Liver (tissue), 3 donors: ENCODE measurements at regions not wholly inside any gene's neighbourhood (a gene's known extent, or its start where the extent isn't known, plus 50 kb on each side); places are given as distances from the start of the nearest gene placed in this dataset.

Experiments
- EGR1 ChIP-seq, 2 donors: IDR thresholded peaks; 2 replicates each; pipeline ENCODE4 v1.6.1; 2016 to 2018; ENCODE audit warnings: antibody characterized with exemption in 2 of 2, low read depth in 2 of 2
- FOXA2 ChIP-seq: IDR thresholded peaks from 2 replicates; pipeline ENCODE4 v1.6.1; 2016; ENCODE audit warnings: antibody characterized with exemption
- GABPA ChIP-seq, 2 donors: IDR thresholded peaks in 1 of 2; conservative IDR thresholded peaks in 1 of 2; 2 replicates each; pipeline ENCODE4 v1.6.1; 2016; ENCODE audit warnings: antibody characterized with exemption in 2 of 2, mild to moderate bottlenecking in 1 of 2, moderate library complexity in 1 of 2
- RAD21 ChIP-seq, 2 donors: IDR thresholded peaks; 2 replicates each; pipeline ENCODE4 v1.6.1; 2016; ENCODE audit warnings: antibody characterized with exemption in 2 of 2, mild to moderate bottlenecking in 2 of 2
- TAF1 ChIP-seq: conservative IDR thresholded peaks from 2 replicates; pipeline ENCODE4 v1.6.1; 2016; ENCODE audit warnings: antibody characterized with exemption, mild to moderate bottlenecking
- YY1 ChIP-seq: IDR thresholded peaks from 2 replicates; pipeline ENCODE4 v1.6.1; 2016; ENCODE audit warnings: antibody characterized with exemption, mild to moderate bottlenecking
- TF ChIP-seq, protein P1 (sequence below): fragments of 150-350 bp; IDR thresholded peaks from 2 replicates; pipeline ENCODE4 v1.5.1; 2017; ENCODE audit warnings: improper control_type of control experiment, low read depth, low read length; ENCODE audit not compliant: missing input control
- TF ChIP-seq, protein P2 (sequence below): IDR thresholded peaks from 2 replicates; pipeline ENCODE4 v1.6.1; 2016; ENCODE audit warnings: antibody characterized with exemption, mild to moderate bottlenecking
- TF ChIP-seq, protein P3 (sequence below): IDR thresholded peaks from 2 replicates; pipeline ENCODE4 v1.6.1; 2016; ENCODE audit warnings: antibody characterized with exemption
- donor health status: healthy.
- donor health status: healthy.

DNA sequence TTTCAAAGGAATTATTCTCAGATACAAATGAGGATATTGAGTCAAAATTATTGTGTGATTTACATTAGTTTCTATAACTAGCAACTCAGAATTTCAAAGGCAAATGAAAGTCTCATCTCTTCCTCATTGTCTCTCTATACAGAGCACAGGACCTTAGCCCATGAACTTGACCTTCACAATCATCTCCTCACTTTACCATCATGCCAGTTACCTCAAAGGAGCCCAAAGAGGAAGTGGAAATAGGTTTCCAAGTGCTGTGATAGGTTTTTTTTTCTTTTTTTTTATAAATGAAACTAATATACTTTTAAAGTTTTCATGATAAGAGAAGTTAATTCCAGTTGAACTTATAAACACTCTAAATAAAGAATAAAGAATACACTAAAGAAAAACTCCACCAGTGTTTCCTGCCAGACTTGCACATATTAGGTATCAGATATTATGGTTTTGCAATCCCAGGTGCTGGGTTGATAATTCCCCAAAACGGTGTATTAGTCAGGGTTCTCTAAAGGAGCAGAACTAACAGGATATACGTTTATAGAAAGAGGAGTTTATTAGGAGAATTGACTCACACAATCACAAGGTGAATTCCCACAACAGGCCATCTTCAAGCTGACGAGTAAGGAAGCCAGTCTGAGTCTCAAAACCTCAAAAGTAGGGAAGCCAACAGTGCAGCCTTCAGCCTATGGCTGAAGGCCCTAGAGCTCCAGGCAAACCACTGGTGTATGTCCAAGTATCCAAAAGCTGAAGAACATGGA lies 50.1 kb upstream of the ADAMTS16 start:
- TF ChIP-seq, protein P1, sequence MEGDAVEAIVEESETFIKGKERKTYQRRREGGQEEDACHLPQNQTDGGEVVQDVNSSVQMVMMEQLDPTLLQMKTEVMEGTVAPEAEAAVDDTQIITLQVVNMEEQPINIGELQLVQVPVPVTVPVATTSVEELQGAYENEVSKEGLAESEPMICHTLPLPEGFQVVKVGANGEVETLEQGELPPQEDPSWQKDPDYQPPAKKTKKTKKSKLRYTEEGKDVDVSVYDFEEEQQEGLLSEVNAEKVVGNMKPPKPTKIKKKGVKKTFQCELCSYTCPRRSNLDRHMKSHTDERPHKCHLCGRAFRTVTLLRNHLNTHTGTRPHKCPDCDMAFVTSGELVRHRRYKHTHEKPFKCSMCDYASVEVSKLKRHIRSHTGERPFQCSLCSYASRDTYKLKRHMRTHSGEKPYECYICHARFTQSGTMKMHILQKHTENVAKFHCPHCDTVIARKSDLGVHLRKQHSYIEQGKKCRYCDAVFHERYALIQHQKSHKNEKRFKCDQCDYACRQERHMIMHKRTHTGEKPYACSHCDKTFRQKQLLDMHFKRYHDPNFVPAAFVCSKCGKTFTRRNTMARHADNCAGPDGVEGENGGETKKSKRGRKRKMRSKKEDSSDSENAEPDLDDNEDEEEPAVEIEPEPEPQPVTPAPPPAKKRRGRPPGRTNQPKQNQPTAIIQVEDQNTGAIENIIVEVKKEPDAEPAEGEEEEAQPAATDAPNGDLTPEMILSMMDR: no peak
- TF ChIP-seq, protein P2, sequence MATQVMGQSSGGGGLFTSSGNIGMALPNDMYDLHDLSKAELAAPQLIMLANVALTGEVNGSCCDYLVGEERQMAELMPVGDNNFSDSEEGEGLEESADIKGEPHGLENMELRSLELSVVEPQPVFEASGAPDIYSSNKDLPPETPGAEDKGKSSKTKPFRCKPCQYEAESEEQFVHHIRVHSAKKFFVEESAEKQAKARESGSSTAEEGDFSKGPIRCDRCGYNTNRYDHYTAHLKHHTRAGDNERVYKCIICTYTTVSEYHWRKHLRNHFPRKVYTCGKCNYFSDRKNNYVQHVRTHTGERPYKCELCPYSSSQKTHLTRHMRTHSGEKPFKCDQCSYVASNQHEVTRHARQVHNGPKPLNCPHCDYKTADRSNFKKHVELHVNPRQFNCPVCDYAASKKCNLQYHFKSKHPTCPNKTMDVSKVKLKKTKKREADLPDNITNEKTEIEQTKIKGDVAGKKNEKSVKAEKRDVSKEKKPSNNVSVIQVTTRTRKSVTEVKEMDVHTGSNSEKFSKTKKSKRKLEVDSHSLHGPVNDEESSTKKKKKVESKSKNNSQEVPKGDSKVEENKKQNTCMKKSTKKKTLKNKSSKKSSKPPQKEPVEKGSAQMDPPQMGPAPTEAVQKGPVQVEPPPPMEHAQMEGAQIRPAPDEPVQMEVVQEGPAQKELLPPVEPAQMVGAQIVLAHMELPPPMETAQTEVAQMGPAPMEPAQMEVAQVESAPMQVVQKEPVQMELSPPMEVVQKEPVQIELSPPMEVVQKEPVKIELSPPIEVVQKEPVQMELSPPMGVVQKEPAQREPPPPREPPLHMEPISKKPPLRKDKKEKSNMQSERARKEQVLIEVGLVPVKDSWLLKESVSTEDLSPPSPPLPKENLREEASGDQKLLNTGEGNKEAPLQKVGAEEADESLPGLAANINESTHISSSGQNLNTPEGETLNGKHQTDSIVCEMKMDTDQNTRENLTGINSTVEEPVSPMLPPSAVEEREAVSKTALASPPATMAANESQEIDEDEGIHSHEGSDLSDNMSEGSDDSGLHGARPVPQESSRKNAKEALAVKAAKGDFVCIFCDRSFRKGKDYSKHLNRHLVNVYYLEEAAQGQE: no peak
- TF ChIP-seq RAD21 (IDR thresholded peaks at IDR 0.05) (no peak), EGR1 (IDR thresholded peaks at IDR 0.05; ENCODE audit: low read depth in 2 of 2) (no peak), FOXA2 (no peak), YY1 (no peak), GABPA (IDR thresholded peaks at IDR 0.05 in 1 of 2, conservative IDR thresholded peaks at IDR 0.05 in 1 of 2) (no peak), TAF1 (no peak)
- TF ChIP-seq, protein P3, sequence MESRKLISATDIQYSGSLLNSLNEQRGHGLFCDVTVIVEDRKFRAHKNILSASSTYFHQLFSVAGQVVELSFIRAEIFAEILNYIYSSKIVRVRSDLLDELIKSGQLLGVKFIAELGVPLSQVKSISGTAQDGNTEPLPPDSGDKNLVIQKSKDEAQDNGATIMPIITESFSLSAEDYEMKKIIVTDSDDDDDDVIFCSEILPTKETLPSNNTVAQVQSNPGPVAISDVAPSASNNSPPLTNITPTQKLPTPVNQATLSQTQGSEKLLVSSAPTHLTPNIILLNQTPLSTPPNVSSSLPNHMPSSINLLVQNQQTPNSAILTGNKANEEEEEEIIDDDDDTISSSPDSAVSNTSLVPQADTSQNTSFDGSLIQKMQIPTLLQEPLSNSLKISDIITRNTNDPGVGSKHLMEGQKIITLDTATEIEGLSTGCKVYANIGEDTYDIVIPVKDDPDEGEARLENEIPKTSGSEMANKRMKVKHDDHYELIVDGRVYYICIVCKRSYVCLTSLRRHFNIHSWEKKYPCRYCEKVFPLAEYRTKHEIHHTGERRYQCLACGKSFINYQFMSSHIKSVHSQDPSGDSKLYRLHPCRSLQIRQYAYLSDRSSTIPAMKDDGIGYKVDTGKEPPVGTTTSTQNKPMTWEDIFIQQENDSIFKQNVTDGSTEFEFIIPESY: no peak
